ENCODE measurements at regions not wholly inside any gene's neighbourhood (a gene's known extent, or its start where the extent isn't known, plus 50 kb on each side); places are given as distances from the start of the nearest gene placed in this dataset.

GRCh38 chr2:173458991-173459780 is 104.5 kb downstream of the CDCA7 start:
- TF ChIP-seq CTCF (IDR thresholded peaks at IDR 0.05; ENCODE audit: low read depth, low read length, missing control alignments) = no peak
- no peak for DNase-seq

DNA sequence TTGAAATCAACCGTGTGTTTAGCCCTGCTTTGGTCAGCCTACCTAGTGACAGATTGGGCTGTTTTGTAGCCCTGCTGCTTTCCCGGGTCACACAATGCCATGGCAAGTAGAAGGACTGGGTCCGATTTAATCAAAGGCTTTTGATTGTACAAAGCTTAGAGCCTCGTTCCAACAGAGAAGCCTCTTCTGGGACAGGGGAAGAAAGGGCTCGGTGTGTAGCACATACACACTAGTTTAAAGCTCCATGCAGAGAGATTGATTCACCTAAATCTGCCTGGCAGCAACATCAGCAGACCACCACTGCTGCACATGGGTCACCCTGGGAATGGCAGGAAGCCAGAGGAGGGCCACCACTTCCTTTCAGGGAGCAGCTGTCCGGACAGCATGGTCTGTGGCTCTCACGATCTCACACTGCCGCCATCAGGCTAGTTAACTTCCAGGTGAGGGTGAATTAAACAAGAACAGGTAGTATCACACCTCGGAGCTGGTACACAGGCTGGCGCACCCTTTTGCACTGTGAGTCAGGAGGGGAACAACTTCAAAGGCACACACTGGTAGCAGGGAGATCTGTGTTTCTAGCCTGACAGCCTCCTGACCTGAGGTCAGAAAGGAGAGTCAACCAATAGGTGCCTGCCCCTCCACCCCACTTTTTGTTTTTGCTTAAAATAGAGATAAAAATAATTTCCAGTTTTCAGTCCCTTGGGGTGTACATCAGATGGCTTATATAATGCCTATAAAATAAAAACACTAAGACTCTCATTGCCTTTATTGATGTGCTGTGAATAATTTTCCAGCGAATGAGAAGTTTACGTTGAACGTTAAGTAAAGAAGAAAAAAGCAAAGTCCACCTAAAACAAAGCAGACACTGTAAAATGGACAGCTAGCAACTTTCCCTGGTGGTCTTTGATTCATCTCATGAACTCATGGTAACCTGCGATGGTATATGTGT is 108.5 kb downstream of the CDCA7 start:
- no peak overlapping the region for H3K4me3 ChIP-seq (ENCODE audit: low read depth, low read length)
- DNase-seq = no peak
- no peak for TF ChIP-seq CTCF (IDR thresholded peaks at IDR 0.05; ENCODE audit: low read depth, low read length, missing control alignments)
- no peaks in the 10 kb centered on the region for H3K27me3 ChIP-seq (replicated peaks)
- H3K36me3 ChIP-seq (replicated peaks) = no peaks in the 10 kb centered on the region
- in situ Hi-C loops (cut with HindIII; ENCODE audit: low pct_ligation_motif_present, low sequenced_read_pairs) = no loop called here
- no peak overlapping the region for H3K27ac ChIP-seq

More at GRCh38 chr2:173458991-173459780, 104.5 kb downstream of the CDCA7 start:
- no peaks in the 10 kb centered on the region for H3K36me3 ChIP-seq (replicated peaks)
- no peaks in the 10 kb centered on the region for H3K27me3 ChIP-seq (replicated peaks)
- H3K27ac ChIP-seq = no peak overlapping the region
- no peak overlapping the region for H3K4me3 ChIP-seq (ENCODE audit: low read depth, low read length)
- in situ Hi-C loops (cut with HindIII; ENCODE audit: low pct_ligation_motif_present, low sequenced_read_pairs) = no loop called here

- TF ChIP-seq CTCF (IDR thresholded peaks at IDR 0.05; ENCODE audit: low read depth, low read length, missing control alignments) = no peak
- Histone ChIP-seq H3K27ac (no peak overlapping the region), H3K27me3 (replicated peaks) (no peaks in the 10 kb centered on the region), H3K4me3 (ENCODE audit: low read depth, low read length) (no peak overlapping the region), H3K36me3 (replicated peaks) (no peaks in the 10 kb centered on the region)
- DNase-seq = no peak
- in situ Hi-C loops (cut with HindIII; ENCODE audit: low pct_ligation_motif_present, low sequenced_read_pairs) = no loop called here
Observed at GRCh38 chr2:173463846-173464245, 109.2 kb downstream of the CDCA7 start.

DNA sequence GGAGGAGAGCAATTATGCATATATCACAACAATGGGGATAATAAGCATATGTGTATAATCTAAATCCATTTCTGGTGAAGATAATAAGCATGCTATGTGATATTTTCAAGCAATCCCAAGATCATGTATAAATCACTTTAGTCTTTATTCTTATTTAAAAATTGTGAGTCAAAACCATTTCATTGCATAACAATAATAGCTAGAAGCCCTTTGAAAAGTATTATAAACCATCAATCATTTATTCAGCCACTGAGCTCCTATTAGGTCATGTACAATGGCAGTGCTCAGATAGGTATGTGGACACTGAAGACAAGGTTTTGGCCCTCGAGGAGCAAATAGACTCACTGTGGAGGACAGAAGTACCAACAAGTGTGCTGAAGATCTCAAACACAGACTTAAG is 113.1 kb downstream of the CDCA7 start:
- DNase-seq = no peak
- TF ChIP-seq CTCF (IDR thresholded peaks at IDR 0.05; ENCODE audit: low read depth, low read length, missing control alignments) = no peak
- Histone ChIP-seq H3K27ac (no peak overlapping the region), H3K36me3 (replicated peaks) (no peaks in the 10 kb centered on the region), H3K27me3 (replicated peaks) (no peaks in the 10 kb centered on the region), H3K4me3 (ENCODE audit: low read depth, low read length) (no peak overlapping the region)
- in situ Hi-C loops (cut with HindIII; ENCODE audit: low pct_ligation_motif_present, low sequenced_read_pairs) = no loop called here

DNA sequence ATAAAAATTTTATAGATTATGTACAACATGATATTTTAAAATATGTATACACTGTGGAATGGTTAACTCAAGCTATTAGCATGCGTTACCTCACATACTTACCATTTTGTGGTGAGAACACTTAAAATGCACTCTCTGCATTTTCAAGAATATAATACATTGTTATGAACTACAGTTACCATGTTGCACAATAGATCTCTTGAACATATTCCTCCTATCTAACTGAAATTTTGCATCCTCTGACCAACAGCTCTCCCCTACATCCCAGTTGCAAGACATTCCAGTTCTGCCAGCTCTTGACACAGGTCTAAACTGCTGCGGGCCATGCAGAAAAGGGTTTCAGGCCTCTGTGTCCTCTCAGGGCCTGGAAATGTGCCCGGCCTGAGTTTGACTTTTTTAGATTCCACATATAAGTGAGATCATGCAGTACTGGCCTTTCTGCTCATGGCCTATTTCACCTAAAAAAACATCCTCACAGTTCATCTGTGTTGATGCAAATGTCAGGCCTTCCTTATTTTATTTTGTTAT is 113.7 kb downstream of the CDCA7 start:
- in situ Hi-C loops (cut with HindIII; ENCODE audit: low pct_ligation_motif_present, low sequenced_read_pairs) = no loop called here
- Histone ChIP-seq H3K4me3 (ENCODE audit: low read depth, low read length) (no peak overlapping the region), H3K36me3 (replicated peaks) (no peaks in the 10 kb centered on the region), H3K27ac (no peak overlapping the region), H3K27me3 (replicated peaks) (no peaks in the 10 kb centered on the region)
- TF ChIP-seq CTCF (IDR thresholded peaks at IDR 0.05; ENCODE audit: low read depth, low read length, missing control alignments) = no peak
- DNase-seq = no peak
